ENCODE measurements at regions not wholly inside any gene's neighbourhood (a gene's known extent, or its start where the extent isn't known, plus 50 kb on each side); places are given as distances from the start of the nearest gene placed in this dataset.

DNA sequence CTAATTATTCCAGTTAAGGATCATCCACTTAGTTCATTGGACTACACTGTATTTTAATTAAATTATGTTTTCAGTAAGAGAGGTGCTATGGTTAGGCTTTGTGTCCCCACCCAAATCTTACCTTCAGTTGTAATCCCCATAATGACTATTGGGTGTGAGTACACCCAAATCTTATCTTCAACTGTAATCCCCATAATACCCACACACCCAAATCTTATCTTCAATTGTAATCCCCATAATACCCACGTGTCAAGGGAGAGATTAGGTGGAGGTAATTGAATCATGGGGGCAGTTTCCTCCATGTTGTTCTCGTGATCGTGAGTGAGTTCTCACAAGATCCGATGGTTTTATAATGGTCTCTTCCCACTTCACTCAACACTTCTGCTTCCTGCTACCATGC, 208.0 kb upstream of the PHACTR1 start (continued):
- TF ChIP-seq, protein P1, sequence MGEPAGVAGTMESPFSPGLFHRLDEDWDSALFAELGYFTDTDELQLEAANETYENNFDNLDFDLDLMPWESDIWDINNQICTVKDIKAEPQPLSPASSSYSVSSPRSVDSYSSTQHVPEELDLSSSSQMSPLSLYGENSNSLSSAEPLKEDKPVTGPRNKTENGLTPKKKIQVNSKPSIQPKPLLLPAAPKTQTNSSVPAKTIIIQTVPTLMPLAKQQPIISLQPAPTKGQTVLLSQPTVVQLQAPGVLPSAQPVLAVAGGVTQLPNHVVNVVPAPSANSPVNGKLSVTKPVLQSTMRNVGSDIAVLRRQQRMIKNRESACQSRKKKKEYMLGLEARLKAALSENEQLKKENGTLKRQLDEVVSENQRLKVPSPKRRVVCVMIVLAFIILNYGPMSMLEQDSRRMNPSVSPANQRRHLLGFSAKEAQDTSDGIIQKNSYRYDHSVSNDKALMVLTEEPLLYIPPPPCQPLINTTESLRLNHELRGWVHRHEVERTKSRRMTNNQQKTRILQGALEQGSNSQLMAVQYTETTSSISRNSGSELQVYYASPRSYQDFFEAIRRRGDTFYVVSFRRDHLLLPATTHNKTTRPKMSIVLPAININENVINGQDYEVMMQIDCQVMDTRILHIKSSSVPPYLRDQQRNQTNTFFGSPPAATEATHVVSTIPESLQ (CRISPR knock-in tag; IDR thresholded peaks at IDR 0.05) = no peak
- TF ChIP-seq ETV6 (CRISPR knock-in tag; IDR thresholded peaks at IDR 0.05) (no peak), ESRRA (CRISPR knock-in tag; IDR thresholded peaks at IDR 0.05; ENCODE audit: borderline replicate concordance) (no peak), RELA (CRISPR knock-in tag; IDR thresholded peaks at IDR 0.05; ENCODE audit: borderline replicate concordance) (no peak)

DNA sequence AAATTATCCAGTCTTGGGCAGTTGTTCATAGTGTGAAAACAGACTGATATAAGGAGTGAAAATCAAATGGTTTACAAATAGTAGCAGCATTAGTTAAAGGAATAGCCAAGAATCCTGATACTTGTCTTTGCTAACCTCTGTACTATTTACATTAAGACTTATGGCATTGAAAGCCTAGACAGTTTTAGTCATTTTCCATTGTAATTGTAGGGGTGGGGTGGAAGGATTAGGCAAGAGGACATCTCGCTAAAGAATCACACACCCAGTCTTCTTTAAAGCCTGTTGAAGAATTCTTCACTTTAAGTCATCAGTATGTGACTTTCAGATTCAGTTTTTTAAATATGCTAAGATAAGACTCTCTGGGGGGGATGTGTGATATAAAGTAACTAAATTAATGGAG, 207.5 kb upstream of the PHACTR1 start:
- no peak overlapping the region for H3K27ac Mint-ChIP-seq
- TF ChIP-seq FOXK1 (CRISPR knock-in tag; IDR thresholded peaks at IDR 0.05) (no peak), ZNF219 (CRISPR knock-in tag; IDR thresholded peaks at IDR 0.05; ENCODE audit: borderline replicate concordance) (no peak), JUN (CRISPR knock-in tag; IDR thresholded peaks at IDR 0.05) (no peak), ATF1 (CRISPR knock-in tag; IDR thresholded peaks at IDR 0.05) (no peak), GRHL2 (CRISPR knock-in tag; IDR thresholded peaks at IDR 0.05; ENCODE audit: insufficient replicate concordance, severe bottlenecking) (no peak), ZNF317 (CRISPR knock-in tag; IDR thresholded peaks at IDR 0.05; ENCODE audit: borderline replicate concordance, low read depth) (no peak), NFYB (CRISPR knock-in tag; conservative IDR thresholded peaks at IDR 0.05; ENCODE audit: low read depth) (no peak), ZNF263 (CRISPR knock-in tag; IDR thresholded peaks at IDR 0.05; ENCODE audit: low read depth) (no peak), ZNF671 (CRISPR knock-in tag; IDR thresholded peaks at IDR 0.05) (no peak)
- TF ChIP-seq, protein P2, sequence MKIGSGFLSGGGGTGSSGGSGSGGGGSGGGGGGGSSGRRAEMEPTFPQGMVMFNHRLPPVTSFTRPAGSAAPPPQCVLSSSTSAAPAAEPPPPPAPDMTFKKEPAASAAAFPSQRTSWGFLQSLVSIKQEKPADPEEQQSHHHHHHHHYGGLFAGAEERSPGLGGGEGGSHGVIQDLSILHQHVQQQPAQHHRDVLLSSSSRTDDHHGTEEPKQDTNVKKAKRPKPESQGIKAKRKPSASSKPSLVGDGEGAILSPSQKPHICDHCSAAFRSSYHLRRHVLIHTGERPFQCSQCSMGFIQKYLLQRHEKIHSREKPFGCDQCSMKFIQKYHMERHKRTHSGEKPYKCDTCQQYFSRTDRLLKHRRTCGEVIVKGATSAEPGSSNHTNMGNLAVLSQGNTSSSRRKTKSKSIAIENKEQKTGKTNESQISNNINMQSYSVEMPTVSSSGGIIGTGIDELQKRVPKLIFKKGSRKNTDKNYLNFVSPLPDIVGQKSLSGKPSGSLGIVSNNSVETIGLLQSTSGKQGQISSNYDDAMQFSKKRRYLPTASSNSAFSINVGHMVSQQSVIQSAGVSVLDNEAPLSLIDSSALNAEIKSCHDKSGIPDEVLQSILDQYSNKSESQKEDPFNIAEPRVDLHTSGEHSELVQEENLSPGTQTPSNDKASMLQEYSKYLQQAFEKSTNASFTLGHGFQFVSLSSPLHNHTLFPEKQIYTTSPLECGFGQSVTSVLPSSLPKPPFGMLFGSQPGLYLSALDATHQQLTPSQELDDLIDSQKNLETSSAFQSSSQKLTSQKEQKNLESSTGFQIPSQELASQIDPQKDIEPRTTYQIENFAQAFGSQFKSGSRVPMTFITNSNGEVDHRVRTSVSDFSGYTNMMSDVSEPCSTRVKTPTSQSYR (CRISPR knock-in tag; IDR thresholded peaks at IDR 0.05) = no peak
- TF ChIP-seq, protein P3, sequence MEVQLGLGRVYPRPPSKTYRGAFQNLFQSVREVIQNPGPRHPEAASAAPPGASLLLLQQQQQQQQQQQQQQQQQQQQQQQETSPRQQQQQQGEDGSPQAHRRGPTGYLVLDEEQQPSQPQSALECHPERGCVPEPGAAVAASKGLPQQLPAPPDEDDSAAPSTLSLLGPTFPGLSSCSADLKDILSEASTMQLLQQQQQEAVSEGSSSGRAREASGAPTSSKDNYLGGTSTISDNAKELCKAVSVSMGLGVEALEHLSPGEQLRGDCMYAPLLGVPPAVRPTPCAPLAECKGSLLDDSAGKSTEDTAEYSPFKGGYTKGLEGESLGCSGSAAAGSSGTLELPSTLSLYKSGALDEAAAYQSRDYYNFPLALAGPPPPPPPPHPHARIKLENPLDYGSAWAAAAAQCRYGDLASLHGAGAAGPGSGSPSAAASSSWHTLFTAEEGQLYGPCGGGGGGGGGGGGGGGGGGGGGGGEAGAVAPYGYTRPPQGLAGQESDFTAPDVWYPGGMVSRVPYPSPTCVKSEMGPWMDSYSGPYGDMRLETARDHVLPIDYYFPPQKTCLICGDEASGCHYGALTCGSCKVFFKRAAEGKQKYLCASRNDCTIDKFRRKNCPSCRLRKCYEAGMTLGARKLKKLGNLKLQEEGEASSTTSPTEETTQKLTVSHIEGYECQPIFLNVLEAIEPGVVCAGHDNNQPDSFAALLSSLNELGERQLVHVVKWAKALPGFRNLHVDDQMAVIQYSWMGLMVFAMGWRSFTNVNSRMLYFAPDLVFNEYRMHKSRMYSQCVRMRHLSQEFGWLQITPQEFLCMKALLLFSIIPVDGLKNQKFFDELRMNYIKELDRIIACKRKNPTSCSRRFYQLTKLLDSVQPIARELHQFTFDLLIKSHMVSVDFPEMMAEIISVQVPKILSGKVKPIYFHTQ (CRISPR knock-in tag; IDR thresholded peaks at IDR 0.05) = no peak
- TF ChIP-seq, protein P4, sequence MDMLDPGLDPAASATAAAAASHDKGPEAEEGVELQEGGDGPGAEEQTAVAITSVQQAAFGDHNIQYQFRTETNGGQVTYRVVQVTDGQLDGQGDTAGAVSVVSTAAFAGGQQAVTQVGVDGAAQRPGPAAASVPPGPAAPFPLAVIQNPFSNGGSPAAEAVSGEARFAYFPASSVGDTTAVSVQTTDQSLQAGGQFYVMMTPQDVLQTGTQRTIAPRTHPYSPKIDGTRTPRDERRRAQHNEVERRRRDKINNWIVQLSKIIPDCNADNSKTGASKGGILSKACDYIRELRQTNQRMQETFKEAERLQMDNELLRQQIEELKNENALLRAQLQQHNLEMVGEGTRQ (CRISPR knock-in tag; IDR thresholded peaks at IDR 0.05) = no peak
- TF ChIP-seq, protein P5, sequence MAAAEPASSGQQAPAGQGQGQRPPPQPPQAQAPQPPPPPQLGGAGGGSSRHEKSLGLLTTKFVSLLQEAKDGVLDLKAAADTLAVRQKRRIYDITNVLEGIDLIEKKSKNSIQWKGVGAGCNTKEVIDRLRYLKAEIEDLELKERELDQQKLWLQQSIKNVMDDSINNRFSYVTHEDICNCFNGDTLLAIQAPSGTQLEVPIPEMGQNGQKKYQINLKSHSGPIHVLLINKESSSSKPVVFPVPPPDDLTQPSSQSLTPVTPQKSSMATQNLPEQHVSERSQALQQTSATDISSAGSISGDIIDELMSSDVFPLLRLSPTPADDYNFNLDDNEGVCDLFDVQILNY (CRISPR knock-in tag; IDR thresholded peaks at IDR 0.05) = no peak
- peaks cover 4% of the 10 kb centered on the region for H3K4me1 Mint-ChIP-seq
- DNase-seq (ENCODE audit: low spot score) (no peak), ATAC-seq (no peak)
- no peak overlapping the region for H3K4me3 Mint-ChIP-seq
- POLR2A ChIA-PET = no interaction called here
- peaks cover 13% of the 10 kb centered on the region for H3K9me3 Mint-ChIP-seq
- H3K36me3 Mint-ChIP-seq = no peaks in the 10 kb centered on the region
- CTCF ChIA-PET = no interaction called here
- H3K27me3 Mint-ChIP-seq (ENCODE audit: low read depth) = no peaks in the 10 kb centered on the region; the same call in 1 of the 2 replicates
